ENCODE measurements at regions not wholly inside any gene's neighbourhood (a gene's known extent, or its start where the extent isn't known, plus 50 kb on each side); places are given as distances from the start of the nearest gene placed in this dataset.

GRCh38 chr12:46603776-46604456 is 221.9 kb downstream of the SLC38A4 start:
- Histone ChIP-seq H3K4me1 (ENCODE audit: insufficient read depth, low read length) (peaks cover 9% of the 10 kb centered on the region), H3K9me3 (ENCODE audit: low read length) (no peaks in the 10 kb centered on the region), H4K20me1 (ENCODE audit: low read length) (no peaks in the 10 kb centered on the region), H3K4me2 (ENCODE audit: low read length) (no peak overlapping the region), H3K4me3 (ENCODE audit: low read length) (no peak overlapping the region), H3K36me3 (ENCODE audit: low read depth, low read length) (no peaks in the 10 kb centered on the region), H2AFZ (ENCODE audit: low read length) (no peak overlapping the region), H3K9me2 (replicated peaks; ENCODE audit: low read length) (no peaks in the 10 kb centered on the region), H3F3A (ENCODE audit: low read length, unreplicated experiment) (no peaks in the 10 kb centered on the region), H3K9ac (ENCODE audit: low read length) (no peak overlapping the region), H3K27ac (ENCODE audit: low read length) (no peak overlapping the region), H3K79me2 (ENCODE audit: low read length) (no peaks in the 10 kb centered on the region), H3K27me3 (ENCODE audit: low read length) (no peaks in the 10 kb centered on the region)
- intact Hi-C loops (cut with micrococcal nuclease), result no loop called here
- no TSS peak for BruUV-seq (replicated peaks)
- DNase-seq (no peak), ATAC-seq (no peak)
- TF ChIP-seq, protein P1, sequence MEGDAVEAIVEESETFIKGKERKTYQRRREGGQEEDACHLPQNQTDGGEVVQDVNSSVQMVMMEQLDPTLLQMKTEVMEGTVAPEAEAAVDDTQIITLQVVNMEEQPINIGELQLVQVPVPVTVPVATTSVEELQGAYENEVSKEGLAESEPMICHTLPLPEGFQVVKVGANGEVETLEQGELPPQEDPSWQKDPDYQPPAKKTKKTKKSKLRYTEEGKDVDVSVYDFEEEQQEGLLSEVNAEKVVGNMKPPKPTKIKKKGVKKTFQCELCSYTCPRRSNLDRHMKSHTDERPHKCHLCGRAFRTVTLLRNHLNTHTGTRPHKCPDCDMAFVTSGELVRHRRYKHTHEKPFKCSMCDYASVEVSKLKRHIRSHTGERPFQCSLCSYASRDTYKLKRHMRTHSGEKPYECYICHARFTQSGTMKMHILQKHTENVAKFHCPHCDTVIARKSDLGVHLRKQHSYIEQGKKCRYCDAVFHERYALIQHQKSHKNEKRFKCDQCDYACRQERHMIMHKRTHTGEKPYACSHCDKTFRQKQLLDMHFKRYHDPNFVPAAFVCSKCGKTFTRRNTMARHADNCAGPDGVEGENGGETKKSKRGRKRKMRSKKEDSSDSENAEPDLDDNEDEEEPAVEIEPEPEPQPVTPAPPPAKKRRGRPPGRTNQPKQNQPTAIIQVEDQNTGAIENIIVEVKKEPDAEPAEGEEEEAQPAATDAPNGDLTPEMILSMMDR (conservative IDR thresholded peaks at IDR 0.05; ENCODE audit: low read depth, low read length), result no peak
- TF ChIP-seq EZH2 (IDR thresholded peaks at IDR 0.05; ENCODE audit: low read length, unreplicated experiment) (no peak), EZH2phosphoT487 (IDR thresholded peaks at IDR 0.05; ENCODE audit: borderline replicate concordance, low read length) (no peak)
- ChIA-PET POLR2A (ENCODE audit: unreplicated experiment) (no interaction called here), CTCF (no interaction called here)

- Histone ChIP-seq H2AFZ (ENCODE audit: low read length) (no peak overlapping the region), H3K27ac (ENCODE audit: low read length) (no peak overlapping the region), H3K4me3 (ENCODE audit: low read length) (no peak overlapping the region), H3K9me3 (ENCODE audit: low read length) (no peaks in the 10 kb centered on the region), H3K9ac (ENCODE audit: low read length) (no peak overlapping the region), H3K27me3 (ENCODE audit: low read length) (no peaks in the 10 kb centered on the region), H3K79me2 (ENCODE audit: low read length) (no peaks in the 10 kb centered on the region), H3K9me2 (replicated peaks; ENCODE audit: low read length) (no peaks in the 10 kb centered on the region), H3K36me3 (ENCODE audit: low read depth, low read length) (no peaks in the 10 kb centered on the region), H3K4me2 (ENCODE audit: low read length) (no peak overlapping the region), H3F3A (ENCODE audit: low read length, unreplicated experiment) (no peaks in the 10 kb centered on the region), H3K4me1 (ENCODE audit: insufficient read depth, low read length) (no peaks in the 10 kb centered on the region), H4K20me1 (ENCODE audit: low read length) (no peaks in the 10 kb centered on the region)
- intact Hi-C loops (cut with micrococcal nuclease), result no loop called here
- BruUV-seq (replicated peaks), result no TSS peak
- TF ChIP-seq, protein P1 (conservative IDR thresholded peaks at IDR 0.05; ENCODE audit: low read depth, low read length), result no peak
- CTCF ChIA-PET, result interaction anchor here (0.5 kb wide), 1 partner anchor 197 kb away, joined by 4 read pairs; no protein-coding TSS in a partner anchor
- POLR2A ChIA-PET (ENCODE audit: unreplicated experiment), result no interaction called here
- no peak for DNase-seq
- ATAC-seq, result no peak
These were observed 223.3 kb downstream of the SLC38A4 start for GRCh38 chr12:46602474-46602873.

DNA sequence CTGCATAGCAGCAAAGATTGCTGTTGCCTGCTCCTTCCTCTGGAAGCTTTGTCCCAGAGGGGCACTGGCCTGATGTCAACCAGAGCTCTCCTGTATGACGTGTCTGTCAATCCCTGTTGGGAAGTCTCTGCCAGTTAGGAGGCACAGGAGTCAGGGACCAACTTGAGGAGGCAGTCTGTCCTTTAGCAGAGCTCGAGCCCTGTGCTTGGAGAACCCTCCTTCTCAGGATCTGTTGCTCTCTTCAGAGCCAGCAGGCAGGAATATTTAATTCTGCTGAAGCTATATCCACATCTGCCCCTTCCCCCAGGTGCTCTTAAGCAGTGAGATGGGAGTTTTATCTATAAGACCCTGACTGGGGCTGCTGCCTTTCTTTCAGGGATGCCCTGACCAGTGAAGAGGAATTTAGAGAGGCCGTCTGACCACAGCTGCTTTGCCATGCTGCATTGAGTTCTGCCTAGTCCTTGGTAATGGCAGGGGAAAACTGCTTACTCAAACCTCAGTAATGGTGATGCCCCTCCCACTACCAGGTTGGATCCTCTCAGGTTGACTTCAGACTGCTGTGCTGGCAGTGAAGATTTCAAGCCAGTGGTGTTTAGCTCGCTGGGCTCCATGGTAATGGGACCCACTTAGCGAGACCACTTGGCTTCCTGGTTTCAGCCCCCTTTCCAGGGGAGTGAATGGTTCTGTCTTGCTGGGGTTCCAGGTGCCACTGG is 218.6 kb upstream of the SLC38A2 start:
- no peak overlapping the region for H2AFZ ChIP-seq (ENCODE audit: low read length)
- H3K4me2 ChIP-seq (ENCODE audit: low read length), result no peak overlapping the region
- no peak overlapping the region for H3K4me3 ChIP-seq (ENCODE audit: low read length)
- no TSS peak for BruUV-seq (replicated peaks)
- CTCF ChIA-PET, result interaction anchor here (0.6 kb wide), 1 partner anchor 17 kb away, joined by 3 read pairs; no protein-coding TSS in a partner anchor
- H4K20me1 ChIP-seq (ENCODE audit: low read length), result no peaks in the 10 kb centered on the region
- no peaks in the 10 kb centered on the region for H3K36me3 ChIP-seq (ENCODE audit: low read depth, low read length)
- POLR2A ChIA-PET (ENCODE audit: unreplicated experiment), result no interaction called here
- DNase-seq, result no peak
- no peaks in the 10 kb centered on the region for H3K9me2 ChIP-seq (replicated peaks; ENCODE audit: low read length)
- H3K9me3 ChIP-seq (ENCODE audit: low read length), result no peaks in the 10 kb centered on the region
- no peaks in the 10 kb centered on the region for H3K79me2 ChIP-seq (ENCODE audit: low read length)
- H3K27ac ChIP-seq (ENCODE audit: low read length), result no peak overlapping the region
- H3K9ac ChIP-seq (ENCODE audit: low read length), result no peak overlapping the region
- H3K27me3 ChIP-seq (ENCODE audit: low read length), result no peaks in the 10 kb centered on the region
- peaks cover 4% of the 10 kb centered on the region for H3K4me1 ChIP-seq (ENCODE audit: insufficient read depth, low read length)
- intact Hi-C loops (cut with micrococcal nuclease), result no loop called here
- TF ChIP-seq EZH2phosphoT487 (IDR thresholded peaks at IDR 0.05; ENCODE audit: borderline replicate concordance, low read length) (no peak), EZH2 (IDR thresholded peaks at IDR 0.05; ENCODE audit: low read length, unreplicated experiment) (no peak)
- TF ChIP-seq, protein P1 (conservative IDR thresholded peaks at IDR 0.05; ENCODE audit: low read depth, low read length), result no peak
- no peak for ATAC-seq
- no peaks in the 10 kb centered on the region for H3F3A ChIP-seq (ENCODE audit: low read length, unreplicated experiment)

Measured in PC-3 (cell line).